ENCODE measurements at regions not wholly inside any gene's neighbourhood (a gene's known extent, or its start where the extent isn't known, plus 50 kb on each side); places are given as distances from the start of the nearest gene placed in this dataset.

DNA sequence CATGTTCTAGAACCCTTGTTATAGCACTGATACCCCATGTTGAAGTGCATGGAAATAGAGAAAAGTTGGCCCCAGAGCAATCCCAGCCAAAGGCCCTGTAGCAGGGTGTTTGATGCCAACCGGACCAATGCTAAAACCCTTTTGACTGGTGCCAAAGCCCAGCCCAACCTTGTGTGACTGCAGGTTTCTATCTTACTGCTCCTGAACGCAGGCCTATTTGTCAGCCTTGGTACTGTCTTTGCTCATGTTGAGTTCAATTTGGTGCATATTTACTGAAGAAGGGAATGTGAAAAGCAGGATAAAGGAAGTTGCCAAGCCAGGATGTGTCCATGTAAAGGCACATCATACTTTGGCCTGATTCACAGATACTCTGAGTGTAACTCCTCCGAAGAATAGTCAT lies 51.7 kb upstream of the NFASC start:
- Mint-ChIP-seq H3K9me3 (no peaks in the 10 kb centered on the region), H3K27ac (no peak overlapping the region), H3K4me1 (no peaks in the 10 kb centered on the region), H3K27me3 (ENCODE audit: low read depth) (peaks cover 5% of the 10 kb centered on the region; the same call in 1 of the 2 replicates), H3K4me3 (no peak overlapping the region), H3K36me3 (no peaks in the 10 kb centered on the region)
- no peak for TF ChIP-seq NFATC4 (CRISPR knock-in tag; IDR thresholded peaks at IDR 0.05)
- DNase-seq (ENCODE audit: low spot score): no peak
- POLR2A ChIA-PET: interaction anchor here (0.6 kb wide), 1 partner anchor 961 kb away, joined by 4 read pairs; no protein-coding TSS in a partner anchor
- ATAC-seq: no peak
- CTCF ChIA-PET: interaction anchor here (1.4 to 5.3 kb wide), 4 partner anchors 11 to 243 kb away, joined by 4 to 35 read pairs (median 7); no protein-coding TSS in a partner anchor

DNA sequence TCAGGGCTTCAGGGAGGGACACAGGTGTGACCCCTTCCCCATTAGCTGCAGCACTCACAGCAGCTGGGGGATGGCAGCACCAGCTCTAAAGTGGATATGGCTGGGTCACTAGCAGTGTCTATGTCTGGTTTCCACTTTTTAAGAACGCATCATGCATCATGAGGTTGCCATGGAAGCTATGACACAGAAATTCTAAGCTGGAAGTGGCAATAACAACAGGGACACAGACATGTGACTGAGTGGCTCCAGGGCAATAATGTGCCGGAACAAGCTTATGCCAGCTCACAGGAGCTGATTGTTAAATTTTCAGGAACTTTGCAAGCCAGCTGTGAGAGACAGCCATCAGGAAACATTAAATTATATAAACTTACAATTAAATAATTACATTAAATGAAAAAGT lies 51.2 kb upstream of the NFASC start:
- Mint-ChIP-seq H3K4me1 (no peaks in the 10 kb centered on the region), H3K9me3 (no peaks in the 10 kb centered on the region), H3K27me3 (ENCODE audit: low read depth) (peaks cover 5% of the 10 kb centered on the region; the same call in 1 of the 2 replicates), H3K4me3 (no peak overlapping the region), H3K36me3 (no peaks in the 10 kb centered on the region), H3K27ac (no peak overlapping the region)
- CTCF ChIA-PET: interaction anchor here (0.8 to 5.3 kb wide), 6 partner anchors 12 to 242 kb away, joined by 3 to 35 read pairs (median 5); no protein-coding TSS in a partner anchor
- DNase-seq (ENCODE audit: low spot score) (no peak), ATAC-seq (no peak)
- TF ChIP-seq ZNF263 (CRISPR knock-in tag; IDR thresholded peaks at IDR 0.05; ENCODE audit: low read depth) (no peak), ZNF317 (CRISPR knock-in tag; IDR thresholded peaks at IDR 0.05; ENCODE audit: borderline replicate concordance, low read depth) (no peak), RORB (CRISPR knock-in tag; IDR thresholded peaks at IDR 0.05) (no peak), TEAD1 (CRISPR knock-in tag; IDR thresholded peaks at IDR 0.05) (no peak), SMAD3 (CRISPR knock-in tag; IDR thresholded peaks at IDR 0.05; ENCODE audit: borderline replicate concordance) (no peak), FOXP1 (CRISPR knock-in tag; IDR thresholded peaks at IDR 0.05; ENCODE audit: borderline replicate concordance) (no peak), FOXK1 (CRISPR knock-in tag; IDR thresholded peaks at IDR 0.05) (no peak), NFE2L1 (CRISPR knock-in tag; IDR thresholded peaks at IDR 0.05) (no peak), GTF2I (CRISPR knock-in tag; conservative IDR thresholded peaks at IDR 0.05) (no peak), ZNF219 (CRISPR knock-in tag; IDR thresholded peaks at IDR 0.05; ENCODE audit: borderline replicate concordance) (no peak)
- TF ChIP-seq, protein P1, sequence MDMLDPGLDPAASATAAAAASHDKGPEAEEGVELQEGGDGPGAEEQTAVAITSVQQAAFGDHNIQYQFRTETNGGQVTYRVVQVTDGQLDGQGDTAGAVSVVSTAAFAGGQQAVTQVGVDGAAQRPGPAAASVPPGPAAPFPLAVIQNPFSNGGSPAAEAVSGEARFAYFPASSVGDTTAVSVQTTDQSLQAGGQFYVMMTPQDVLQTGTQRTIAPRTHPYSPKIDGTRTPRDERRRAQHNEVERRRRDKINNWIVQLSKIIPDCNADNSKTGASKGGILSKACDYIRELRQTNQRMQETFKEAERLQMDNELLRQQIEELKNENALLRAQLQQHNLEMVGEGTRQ (CRISPR knock-in tag; IDR thresholded peaks at IDR 0.05): no peak
- TF ChIP-seq, protein P2, sequence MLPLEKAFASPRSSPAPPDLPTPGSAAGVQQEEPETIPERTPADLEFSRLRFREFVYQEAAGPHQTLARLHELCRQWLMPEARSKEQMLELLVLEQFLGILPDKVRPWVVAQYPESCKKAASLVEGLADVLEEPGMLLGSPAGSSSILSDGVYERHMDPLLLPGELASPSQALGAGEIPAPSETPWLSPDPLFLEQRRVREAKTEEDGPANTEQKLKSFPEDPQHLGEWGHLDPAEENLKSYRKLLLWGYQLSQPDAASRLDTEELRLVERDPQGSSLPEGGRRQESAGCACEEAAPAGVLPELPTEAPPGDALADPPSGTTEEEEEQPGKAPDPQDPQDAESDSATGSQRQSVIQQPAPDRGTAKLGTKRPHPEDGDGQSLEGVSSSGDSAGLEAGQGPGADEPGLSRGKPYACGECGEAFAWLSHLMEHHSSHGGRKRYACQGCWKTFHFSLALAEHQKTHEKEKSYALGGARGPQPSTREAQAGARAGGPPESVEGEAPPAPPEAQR (CRISPR knock-in tag; IDR thresholded peaks at IDR 0.05): no peak
- TF ChIP-seq, protein P3, sequence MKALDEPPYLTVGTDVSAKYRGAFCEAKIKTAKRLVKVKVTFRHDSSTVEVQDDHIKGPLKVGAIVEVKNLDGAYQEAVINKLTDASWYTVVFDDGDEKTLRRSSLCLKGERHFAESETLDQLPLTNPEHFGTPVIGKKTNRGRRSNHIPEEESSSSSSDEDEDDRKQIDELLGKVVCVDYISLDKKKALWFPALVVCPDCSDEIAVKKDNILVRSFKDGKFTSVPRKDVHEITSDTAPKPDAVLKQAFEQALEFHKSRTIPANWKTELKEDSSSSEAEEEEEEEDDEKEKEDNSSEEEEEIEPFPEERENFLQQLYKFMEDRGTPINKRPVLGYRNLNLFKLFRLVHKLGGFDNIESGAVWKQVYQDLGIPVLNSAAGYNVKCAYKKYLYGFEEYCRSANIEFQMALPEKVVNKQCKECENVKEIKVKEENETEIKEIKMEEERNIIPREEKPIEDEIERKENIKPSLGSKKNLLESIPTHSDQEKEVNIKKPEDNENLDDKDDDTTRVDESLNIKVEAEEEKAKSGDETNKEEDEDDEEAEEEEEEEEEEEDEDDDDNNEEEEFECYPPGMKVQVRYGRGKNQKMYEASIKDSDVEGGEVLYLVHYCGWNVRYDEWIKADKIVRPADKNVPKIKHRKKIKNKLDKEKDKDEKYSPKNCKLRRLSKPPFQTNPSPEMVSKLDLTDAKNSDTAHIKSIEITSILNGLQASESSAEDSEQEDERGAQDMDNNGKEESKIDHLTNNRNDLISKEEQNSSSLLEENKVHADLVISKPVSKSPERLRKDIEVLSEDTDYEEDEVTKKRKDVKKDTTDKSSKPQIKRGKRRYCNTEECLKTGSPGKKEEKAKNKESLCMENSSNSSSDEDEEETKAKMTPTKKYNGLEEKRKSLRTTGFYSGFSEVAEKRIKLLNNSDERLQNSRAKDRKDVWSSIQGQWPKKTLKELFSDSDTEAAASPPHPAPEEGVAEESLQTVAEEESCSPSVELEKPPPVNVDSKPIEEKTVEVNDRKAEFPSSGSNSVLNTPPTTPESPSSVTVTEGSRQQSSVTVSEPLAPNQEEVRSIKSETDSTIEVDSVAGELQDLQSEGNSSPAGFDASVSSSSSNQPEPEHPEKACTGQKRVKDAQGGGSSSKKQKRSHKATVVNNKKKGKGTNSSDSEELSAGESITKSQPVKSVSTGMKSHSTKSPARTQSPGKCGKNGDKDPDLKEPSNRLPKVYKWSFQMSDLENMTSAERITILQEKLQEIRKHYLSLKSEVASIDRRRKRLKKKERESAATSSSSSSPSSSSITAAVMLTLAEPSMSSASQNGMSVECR (CRISPR knock-in tag; IDR thresholded peaks at IDR 0.05; ENCODE audit: borderline replicate concordance): no peak
- TF ChIP-seq, protein P4, sequence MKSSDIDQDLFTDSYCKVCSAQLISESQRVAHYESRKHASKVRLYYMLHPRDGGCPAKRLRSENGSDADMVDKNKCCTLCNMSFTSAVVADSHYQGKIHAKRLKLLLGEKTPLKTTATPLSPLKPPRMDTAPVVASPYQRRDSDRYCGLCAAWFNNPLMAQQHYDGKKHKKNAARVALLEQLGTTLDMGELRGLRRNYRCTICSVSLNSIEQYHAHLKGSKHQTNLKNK (CRISPR knock-in tag; IDR thresholded peaks at IDR 0.05): no peak
- TF ChIP-seq, protein P5, sequence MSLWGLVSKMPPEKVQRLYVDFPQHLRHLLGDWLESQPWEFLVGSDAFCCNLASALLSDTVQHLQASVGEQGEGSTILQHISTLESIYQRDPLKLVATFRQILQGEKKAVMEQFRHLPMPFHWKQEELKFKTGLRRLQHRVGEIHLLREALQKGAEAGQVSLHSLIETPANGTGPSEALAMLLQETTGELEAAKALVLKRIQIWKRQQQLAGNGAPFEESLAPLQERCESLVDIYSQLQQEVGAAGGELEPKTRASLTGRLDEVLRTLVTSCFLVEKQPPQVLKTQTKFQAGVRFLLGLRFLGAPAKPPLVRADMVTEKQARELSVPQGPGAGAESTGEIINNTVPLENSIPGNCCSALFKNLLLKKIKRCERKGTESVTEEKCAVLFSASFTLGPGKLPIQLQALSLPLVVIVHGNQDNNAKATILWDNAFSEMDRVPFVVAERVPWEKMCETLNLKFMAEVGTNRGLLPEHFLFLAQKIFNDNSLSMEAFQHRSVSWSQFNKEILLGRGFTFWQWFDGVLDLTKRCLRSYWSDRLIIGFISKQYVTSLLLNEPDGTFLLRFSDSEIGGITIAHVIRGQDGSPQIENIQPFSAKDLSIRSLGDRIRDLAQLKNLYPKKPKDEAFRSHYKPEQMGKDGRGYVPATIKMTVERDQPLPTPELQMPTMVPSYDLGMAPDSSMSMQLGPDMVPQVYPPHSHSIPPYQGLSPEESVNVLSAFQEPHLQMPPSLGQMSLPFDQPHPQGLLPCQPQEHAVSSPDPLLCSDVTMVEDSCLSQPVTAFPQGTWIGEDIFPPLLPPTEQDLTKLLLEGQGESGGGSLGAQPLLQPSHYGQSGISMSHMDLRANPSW (CRISPR knock-in tag; conservative IDR thresholded peaks at IDR 0.05; ENCODE audit: low read depth): no peak
- POLR2A ChIA-PET: interaction anchor here (0.6 kb wide), 1 partner anchor 961 kb away, joined by 4 read pairs; no protein-coding TSS in a partner anchor
